ENCODE measurements at regions not wholly inside any gene's neighbourhood (a gene's known extent, or its start where the extent isn't known, plus 50 kb on each side); places are given as distances from the start of the nearest gene placed in this dataset.

GRCh38 chr2:67888351-67889005 is 174.3 kb downstream of the C1D start:
- DNase-seq (ENCODE audit: low spot score) = no peak
- H3K9me3 ChIP-seq (replicated peaks in 1 of 2; ENCODE audit: control insufficient read depth in 2 of 2, insufficient read depth in 1 of 2, low read depth in 1 of 2, low read length in 2 of 2) = no peaks in the 10 kb centered on the region
- H2AFZ ChIP-seq (ENCODE audit: low read length) = no peak overlapping the region
- no peak overlapping the region for H3K4me3 ChIP-seq (ENCODE audit: low read length in 2 of 2)
- H3K4me1 ChIP-seq (ENCODE audit: control insufficient read depth in 2 of 2, insufficient read depth in 1 of 2, low read depth in 1 of 2, low read length in 2 of 2) = no peaks in the 10 kb centered on the region
- no peaks in the 10 kb centered on the region for H3K27me3 ChIP-seq (ENCODE audit: control insufficient read depth in 3 of 3, insufficient read depth in 3 of 3, low read depth in 1 of 3, low read length in 3 of 3)
- no peak overlapping the region for H2BK12ac ChIP-seq (ENCODE audit: low read length)
- no peak overlapping the region for H4K91ac ChIP-seq (ENCODE audit: low read depth, low read length, poor library complexity)
- no peak overlapping the region for H2AK5ac ChIP-seq (ENCODE audit: low read depth, low read length)
- no peak overlapping the region for H4K8ac ChIP-seq (ENCODE audit: low read depth, low read length)
- no peak overlapping the region for H2BK120ac ChIP-seq (ENCODE audit: low read depth, low read length)
- H3K9ac ChIP-seq (ENCODE audit: low read depth, low read length, poor library complexity) = no peak overlapping the region
- H3K18ac ChIP-seq (ENCODE audit: low read length) = no peak overlapping the region
- H2BK15ac ChIP-seq (ENCODE audit: low read length) = no peak overlapping the region
- H3K14ac ChIP-seq (ENCODE audit: low read length) = no peak overlapping the region
- H3K4me2 ChIP-seq (ENCODE audit: insufficient read depth, low read length, poor library complexity, severe bottlenecking) = no peak overlapping the region
- no peaks in the 10 kb centered on the region for H3K36me3 ChIP-seq (replicated peaks in 1 of 2; ENCODE audit: control insufficient read depth in 2 of 2, insufficient read depth in 2 of 2, low read length in 2 of 2)
- no peak overlapping the region for H3K4ac ChIP-seq (ENCODE audit: low read length)
- H2BK5ac ChIP-seq (ENCODE audit: low read length) = no peak overlapping the region
- H3K23ac ChIP-seq (ENCODE audit: low read depth, low read length, poor library complexity) = no peak overlapping the region
- no peaks in the 10 kb centered on the region for H3K79me1 ChIP-seq (ENCODE audit: low read depth, low read length)
- H3K27ac ChIP-seq (replicated peaks; ENCODE audit: low read length) = no peak overlapping the region

GRCh38 chr2:67889056-67889455 is 173.7 kb downstream of the C1D start:
- no peaks in the 10 kb centered on the region for H3K27me3 ChIP-seq (ENCODE audit: control insufficient read depth in 3 of 3, insufficient read depth in 3 of 3, low read depth in 1 of 3, low read length in 3 of 3)
- no peak overlapping the region for H4K8ac ChIP-seq (ENCODE audit: low read depth, low read length)
- no peak overlapping the region for H4K91ac ChIP-seq (ENCODE audit: low read depth, low read length, poor library complexity)
- no peak overlapping the region for H3K18ac ChIP-seq (ENCODE audit: low read length)
- H2BK15ac ChIP-seq (ENCODE audit: low read length) = no peak overlapping the region
- H3K4ac ChIP-seq (ENCODE audit: low read length) = no peak overlapping the region
- no peak overlapping the region for H3K4me3 ChIP-seq (ENCODE audit: low read length in 2 of 2)
- no peak overlapping the region for H2AK5ac ChIP-seq (ENCODE audit: low read depth, low read length)
- H3K23ac ChIP-seq (ENCODE audit: low read depth, low read length, poor library complexity) = no peak overlapping the region
- no peak overlapping the region for H2BK5ac ChIP-seq (ENCODE audit: low read length)
- WGBS, 2 donors (ENCODE audit: extremely low coverage in 2 of 2, insufficient read length in 2 of 2, insufficient replicate concordance in 1 of 2) = no CpG with 5 or more reads among the region's 2 CpGs
- H3K27ac ChIP-seq (replicated peaks; ENCODE audit: low read length) = no peak overlapping the region
- H3K9ac ChIP-seq (ENCODE audit: low read depth, low read length, poor library complexity) = no peak overlapping the region
- no peak overlapping the region for H3K4me2 ChIP-seq (ENCODE audit: insufficient read depth, low read length, poor library complexity, severe bottlenecking)
- no peak overlapping the region for H3K14ac ChIP-seq (ENCODE audit: low read length)
- H2BK120ac ChIP-seq (ENCODE audit: low read depth, low read length) = no peak overlapping the region
- no peaks in the 10 kb centered on the region for H3K4me1 ChIP-seq (ENCODE audit: control insufficient read depth in 2 of 2, insufficient read depth in 1 of 2, low read depth in 1 of 2, low read length in 2 of 2)
- no peaks in the 10 kb centered on the region for H3K36me3 ChIP-seq (replicated peaks in 1 of 2; ENCODE audit: control insufficient read depth in 2 of 2, insufficient read depth in 2 of 2, low read length in 2 of 2)
- H2BK12ac ChIP-seq (ENCODE audit: low read length) = no peak overlapping the region
- no peaks in the 10 kb centered on the region for H3K79me1 ChIP-seq (ENCODE audit: low read depth, low read length)
- no peaks in the 10 kb centered on the region for H3K9me3 ChIP-seq (replicated peaks in 1 of 2; ENCODE audit: control insufficient read depth in 2 of 2, insufficient read depth in 1 of 2, low read depth in 1 of 2, low read length in 2 of 2)
- no peak overlapping the region for H2AFZ ChIP-seq (ENCODE audit: low read length)
- DNase-seq (ENCODE audit: low spot score) = no peak

- WGBS, 2 donors (ENCODE audit: extremely low coverage in 2 of 2, insufficient read length in 2 of 2, insufficient replicate concordance in 1 of 2) = no CpG with 5 or more reads among the region's 1 CpG
- Histone ChIP-seq H3K4ac (ENCODE audit: low read length) (no peak overlapping the region), H3K27ac (replicated peaks; ENCODE audit: low read length) (no peak overlapping the region), H2BK5ac (ENCODE audit: low read length) (no peak overlapping the region), H3K9ac (ENCODE audit: low read depth, low read length, poor library complexity) (no peak overlapping the region), H3K4me2 (ENCODE audit: insufficient read depth, low read length, poor library complexity, severe bottlenecking) (no peak overlapping the region), H3K9me3 (replicated peaks in 1 of 2; ENCODE audit: control insufficient read depth in 2 of 2, insufficient read depth in 1 of 2, low read depth in 1 of 2, low read length in 2 of 2) (no peaks in the 10 kb centered on the region), H2AFZ (ENCODE audit: low read length) (no peak overlapping the region), H3K4me1 (ENCODE audit: control insufficient read depth in 2 of 2, insufficient read depth in 1 of 2, low read depth in 1 of 2, low read length in 2 of 2) (peaks cover 0 to 6% of the 10 kb centered on the region in 2 donors), H2BK12ac (ENCODE audit: low read length) (no peak overlapping the region), H2BK15ac (ENCODE audit: low read length) (no peak overlapping the region), H4K91ac (ENCODE audit: low read depth, low read length, poor library complexity) (no peak overlapping the region), H3K27me3 (ENCODE audit: control insufficient read depth in 3 of 3, insufficient read depth in 3 of 3, low read depth in 1 of 3, low read length in 3 of 3) (no peaks in the 10 kb centered on the region), H4K8ac (ENCODE audit: low read depth, low read length) (no peak overlapping the region), H3K36me3 (replicated peaks in 1 of 2; ENCODE audit: control insufficient read depth in 2 of 2, insufficient read depth in 2 of 2, low read length in 2 of 2) (no peaks in the 10 kb centered on the region), H3K18ac (ENCODE audit: low read length) (no peak overlapping the region), H3K4me3 (ENCODE audit: low read length in 2 of 2) (no peak overlapping the region), H3K79me1 (ENCODE audit: low read depth, low read length) (no peaks in the 10 kb centered on the region), H2BK120ac (ENCODE audit: low read depth, low read length) (no peak overlapping the region), H2AK5ac (ENCODE audit: low read depth, low read length) (no peak overlapping the region), H3K23ac (ENCODE audit: low read depth, low read length, poor library complexity) (no peak overlapping the region), H3K14ac (ENCODE audit: low read length) (no peak overlapping the region)
- DNase-seq (ENCODE audit: low spot score) = no peak
These were observed 171.2 kb downstream of the C1D start for GRCh38 chr2:67891642-67892041.

- WGBS, 2 donors (ENCODE audit: extremely low coverage in 2 of 2, insufficient read length in 2 of 2, insufficient replicate concordance in 1 of 2) = no CpG with 5 or more reads among the region's 6 CpGs
- no peaks in the 10 kb centered on the region for H3K27me3 ChIP-seq (ENCODE audit: control insufficient read depth in 3 of 3, insufficient read depth in 3 of 3, low read depth in 1 of 3, low read length in 3 of 3)
- no peak overlapping the region for H2AFZ ChIP-seq (ENCODE audit: low read length)
- H3K9me3 ChIP-seq (replicated peaks in 1 of 2; ENCODE audit: control insufficient read depth in 2 of 2, insufficient read depth in 1 of 2, low read depth in 1 of 2, low read length in 2 of 2) = no peaks in the 10 kb centered on the region
- no peak overlapping the region for H3K4me2 ChIP-seq (ENCODE audit: insufficient read depth, low read length, poor library complexity, severe bottlenecking)
- no peak overlapping the region for H3K23ac ChIP-seq (ENCODE audit: low read depth, low read length, poor library complexity)
- no peak for DNase-seq (ENCODE audit: low spot score)
- no peak overlapping the region for H2AK5ac ChIP-seq (ENCODE audit: low read depth, low read length)
- no peak overlapping the region for H3K4me3 ChIP-seq (ENCODE audit: low read length in 2 of 2)
- no peak overlapping the region for H2BK5ac ChIP-seq (ENCODE audit: low read length)
- no peaks in the 10 kb centered on the region for H3K79me1 ChIP-seq (ENCODE audit: low read depth, low read length)
- no peaks in the 10 kb centered on the region for H3K36me3 ChIP-seq (replicated peaks in 1 of 2; ENCODE audit: control insufficient read depth in 2 of 2, insufficient read depth in 2 of 2, low read length in 2 of 2)
- no peak overlapping the region for H3K14ac ChIP-seq (ENCODE audit: low read length)
- H3K4me1 ChIP-seq (ENCODE audit: control insufficient read depth in 2 of 2, insufficient read depth in 1 of 2, low read depth in 1 of 2, low read length in 2 of 2) = peaks cover 0 to 6% of the 10 kb centered on the region in 2 donors
- no peak overlapping the region for H3K9ac ChIP-seq (ENCODE audit: low read depth, low read length, poor library complexity)
- H2BK12ac ChIP-seq (ENCODE audit: low read length) = no peak overlapping the region
- H4K8ac ChIP-seq (ENCODE audit: low read depth, low read length) = no peak overlapping the region
- H2BK120ac ChIP-seq (ENCODE audit: low read depth, low read length) = no peak overlapping the region
- no peak overlapping the region for H4K91ac ChIP-seq (ENCODE audit: low read depth, low read length, poor library complexity)
- no peak overlapping the region for H3K18ac ChIP-seq (ENCODE audit: low read length)
- H3K4ac ChIP-seq (ENCODE audit: low read length) = no peak overlapping the region
- H2BK15ac ChIP-seq (ENCODE audit: low read length) = no peak overlapping the region
- H3K27ac ChIP-seq (replicated peaks; ENCODE audit: low read length) = no peak overlapping the region
These were observed 170.4 kb downstream of the C1D start for GRCh38 chr2:67892339-67892846.
